HepG2 (cell line): ENCODE measurements at regions not wholly inside any gene's neighbourhood (a gene's known extent, or its start where the extent isn't known, plus 50 kb on each side); places are given as distances from the start of the nearest gene placed in this dataset.

Experiments
- ATAC-seq: fragments of 200-7000 bp; cut with Tn5 transposase; 3 replicates; pipeline ENCODE4 v1.9.1; 2020; ENCODE audit warnings: mild to moderate bottlenecking, moderate library complexity
- BruUV-seq: library from RNA; stranded (reverse); fragments of 400-500 nt; replicated peaks from 2 replicates; lab custom pipeline; 2021; lab: Mats Ljungman, UMichigan
- CTCF ChIA-PET: fragments of 300-600 bp; formaldehyde crosslinking; extraction: SDS; loops from one replicate; lab custom pipeline; 2021; ENCODE audit warnings: low total read pairs, inconsistent platforms, low intra/inter-chr PET ratio; lab: Yijun Ruan, JAX
- POLR2A ChIA-PET: fragments of 350-600 bp; sonication (Branson Sonifier 250); formaldehyde crosslinking; loops from one replicate; lab custom pipeline; 2020; ENCODE audit warnings: antibody characterized with exemption, inconsistent platforms; lab: Yijun Ruan, JAX
- DNase-seq: peaks from one replicate; pipeline ENCODE4 v3.0.0-alpha.2; 2015; ENCODE audit warnings: low spot score
- FAIRE-seq: peaks from 3 replicates; lab custom pipeline; 2011; peaks lifted over from hg19 to GRCh38; lab: Jason Lieb, UNC
- H2AFZ ChIP-seq: one replicate; pipeline ENCODE4 v1.6.1; 2011; ENCODE audit warnings: low read length, inconsistent platforms
- H3K27ac ChIP-seq: fragments of 300-600 bp; 3 replicates; pipeline ENCODE4 v1.8.0; 2011; ENCODE audit warnings: mixed run types, mild to moderate bottlenecking, mixed read lengths, low read length, inconsistent platforms; ENCODE audit not compliant: insufficient read depth; ENCODE audit errors: extremely low read length
- H3K27me3 ChIP-seq, 2 experiments: fragments of 200-600 bp in 1 of 2; 2 replicates in 1 of 2; 3 replicates in 1 of 2; pipeline versions ENCODE4 v1.6.0 to v1.8.0; 2011; ENCODE audit warnings: low read length in 2 of 2, mild to moderate bottlenecking in 2 of 2, moderate library complexity in 2 of 2, inconsistent platforms in 1 of 2; ENCODE audit not compliant: insufficient read depth in 2 of 2, control insufficient read depth in 1 of 2
- H3K36me3 ChIP-seq, 2 experiments: fragments of 200-600 bp in 1 of 2; replicated peaks in 1 of 2; 2 replicates in 1 of 2; 3 replicates in 1 of 2; pipeline versions ENCODE4 v1.5.1 to v1.8.0; 2011; ENCODE audit warnings: low read length in 2 of 2, inconsistent platforms in 1 of 2; ENCODE audit not compliant: insufficient read depth in 2 of 2, control insufficient read depth in 1 of 2
- H3K4me1 ChIP-seq: 2 replicates; pipeline ENCODE4 v1.5.1; 2012; ENCODE audit warnings: low read length, inconsistent platforms; ENCODE audit not compliant: insufficient read depth
- H3K4me2 ChIP-seq: 2 replicates; pipeline ENCODE4 v1.6.0; 2011; ENCODE audit warnings: low read depth, low read length, inconsistent platforms
- H3K4me3 ChIP-seq, 3 experiments: fragments of 200-600 bp in 1 of 3; sonication (generic), shearing (Covaris generic) in 1 of 3; replicated peaks in 1 of 3; 2 replicates each; pipeline ENCODE4 v1.5.1; 2011 to 2016; ENCODE audit warnings: low read length in 3 of 3, inconsistent platforms in 2 of 3, low read depth in 2 of 3, mild to moderate bottlenecking in 2 of 3, control low read depth in 1 of 3, mixed read lengths in 1 of 3; ENCODE audit not compliant: insufficient read depth in 1 of 3
- H3K79me2 ChIP-seq: one replicate; pipeline ENCODE4 v1.6.1; 2011; ENCODE audit warnings: low read length, inconsistent platforms; ENCODE audit not compliant: insufficient read depth
- H3K9ac ChIP-seq: 2 replicates; pipeline ENCODE4 v1.6.0; 2011; ENCODE audit warnings: mild to moderate bottlenecking, low read depth, low read length, inconsistent platforms; ENCODE audit not compliant: insufficient read depth
- H3K9me3 ChIP-seq: 2 replicates; pipeline ENCODE4 v1.5.1; 2012; ENCODE audit warnings: mild to moderate bottlenecking, low read length
- H4K20me1 ChIP-seq: 2 replicates; pipeline ENCODE4 v1.6.0; 2011; ENCODE audit warnings: inconsistent platforms, mild to moderate bottlenecking, low read length, moderate library complexity; ENCODE audit not compliant: insufficient read depth
- ELF3 ChIP-seq: IDR thresholded peaks from 2 replicates; pipeline ENCODE4 v1.6.1; 2016; ENCODE audit warnings: missing genetic modification reagents, missing compliant biosample characterization
- ISL2 ChIP-seq: sonication (generic); formaldehyde crosslinking; IDR thresholded peaks from 2 replicates; pipeline ENCODE4 v1.5.0; 2020; ENCODE audit warnings: missing genetic modification reagents
- U2AF2 ChIP-seq: fragments of 200-400 bp; formaldehyde crosslinking; IDR thresholded peaks from 2 replicates; pipeline ENCODE4 v1.6.1; 2017; ENCODE audit warnings: low read depth, mild to moderate bottlenecking, low read length
- ZMYM4 ChIP-seq: sonication (generic); formaldehyde crosslinking; IDR thresholded peaks from 2 replicates; pipeline ENCODE4 v1.8.1; 2023; ENCODE audit warnings: mild to moderate bottlenecking, missing genetic modification reagents
- ZNF879 ChIP-seq: sonication (generic); formaldehyde crosslinking; IDR thresholded peaks from 2 replicates; pipeline ENCODE4 v1.8.1; 2023; ENCODE audit warnings: missing genetic modification reagents
- ZSCAN12 ChIP-seq: sonication (generic); formaldehyde crosslinking; IDR thresholded peaks from 2 replicates; pipeline ENCODE4 v1.9.0; 2021; ENCODE audit warnings: mild to moderate bottlenecking, missing genetic modification reagents
- WGBS: methylation state at CpG from one replicate; pipeline ENCODE4 v1.1.6; 2017; ENCODE audit warnings: low lambda C conversion rate; 5-methylcytosine and 5-hydroxymethylcytosine counted together
- in situ Hi-C: cut with HindIII; loops from 2 replicates; pipeline ENCODE4 v1.10.0; 2017; ENCODE audit warnings: low pct_unique_long_range_greater_than_20kb; ENCODE audit not compliant: extremely low pct_ligation_motif_present
- intact Hi-C: fragments of 100-400 bp; cut with micrococcal nuclease; formaldehyde crosslinking; loops from one replicate; pipeline ENCODE4 v1.10.0; 2022; ENCODE audit not compliant: unreplicated experiment
- TF ChIP-seq, protein P1 (sequence below): sonication (generic); formaldehyde crosslinking; IDR thresholded peaks from 2 replicates; pipeline ENCODE4 v1.8.0; 2022; ENCODE audit warnings: mild to moderate bottlenecking, missing genetic modification reagents, moderate library complexity
- TF ChIP-seq, protein P2 (sequence below): IDR thresholded peaks from 2 replicates; pipeline ENCODE4 v1.6.1; 2012; ENCODE audit warnings: inconsistent platforms
- TF ChIP-seq, protein P3 (sequence below): sonication (generic); formaldehyde crosslinking; conservative IDR thresholded peaks from 2 replicates; pipeline ENCODE4 v1.8.1; 2023; ENCODE audit warnings: missing genetic modification reagents
- TF ChIP-seq, protein P4 (sequence below): sonication (generic); formaldehyde crosslinking; IDR thresholded peaks from 2 replicates; pipeline ENCODE4 v1.4.0; 2020; ENCODE audit warnings: missing genetic modification reagents, low read depth, mild to moderate bottlenecking, borderline replicate concordance
- TF ChIP-seq, protein P5 (sequence below): sonication (generic); formaldehyde crosslinking; IDR thresholded peaks from 2 replicates; pipeline ENCODE4 v1.4.0; 2020; ENCODE audit warnings: missing genetic modification reagents

DNA sequence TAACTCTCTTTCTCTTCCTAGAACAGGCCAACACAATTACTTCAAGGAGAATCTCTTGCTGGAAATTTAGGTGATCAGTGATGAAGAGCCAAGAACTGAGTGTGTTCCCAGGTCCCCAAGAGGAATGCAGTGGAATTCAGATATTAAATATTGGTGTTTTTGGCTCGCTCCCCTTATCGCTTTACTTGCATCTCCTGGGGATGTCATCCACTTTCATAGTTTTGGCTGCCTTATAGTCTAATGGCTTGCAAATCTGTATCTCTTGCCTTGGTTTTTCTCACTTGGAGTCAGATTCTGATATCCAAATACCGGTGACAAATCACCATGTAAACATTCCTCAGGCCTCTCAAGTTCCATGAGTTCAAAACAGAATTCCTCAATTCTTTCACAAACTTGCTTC, 151.0 kb upstream of the C1orf87 start (continued):
- TF ChIP-seq ZSCAN12 (CRISPR knock-in tag): no peak
- TF ChIP-seq U2AF2: no peak
- TF ChIP-seq, all 625 proteins: peak for 0

DNA sequence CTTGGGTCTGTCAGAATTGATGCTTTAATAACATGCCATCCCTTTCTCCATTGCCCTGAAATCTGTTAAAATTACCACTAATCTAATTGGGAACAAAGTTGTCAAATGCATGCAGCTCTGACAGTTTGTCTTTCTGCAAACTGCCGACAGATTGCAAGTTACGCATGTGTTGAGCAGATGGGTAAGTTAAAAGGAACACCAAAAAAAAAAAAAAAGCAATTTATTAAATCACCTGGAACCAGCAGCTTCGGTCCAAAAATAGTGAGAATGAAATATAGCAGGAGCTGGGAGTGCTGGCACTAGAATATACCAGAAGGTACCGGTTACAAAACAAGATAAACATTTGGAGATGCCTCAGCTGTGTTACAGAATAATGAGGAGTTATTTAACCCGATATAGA, 149.6 kb upstream of the C1orf87 start:
- CTCF ChIA-PET: no interaction called here
- in situ Hi-C loops: no loop called here

DNA sequence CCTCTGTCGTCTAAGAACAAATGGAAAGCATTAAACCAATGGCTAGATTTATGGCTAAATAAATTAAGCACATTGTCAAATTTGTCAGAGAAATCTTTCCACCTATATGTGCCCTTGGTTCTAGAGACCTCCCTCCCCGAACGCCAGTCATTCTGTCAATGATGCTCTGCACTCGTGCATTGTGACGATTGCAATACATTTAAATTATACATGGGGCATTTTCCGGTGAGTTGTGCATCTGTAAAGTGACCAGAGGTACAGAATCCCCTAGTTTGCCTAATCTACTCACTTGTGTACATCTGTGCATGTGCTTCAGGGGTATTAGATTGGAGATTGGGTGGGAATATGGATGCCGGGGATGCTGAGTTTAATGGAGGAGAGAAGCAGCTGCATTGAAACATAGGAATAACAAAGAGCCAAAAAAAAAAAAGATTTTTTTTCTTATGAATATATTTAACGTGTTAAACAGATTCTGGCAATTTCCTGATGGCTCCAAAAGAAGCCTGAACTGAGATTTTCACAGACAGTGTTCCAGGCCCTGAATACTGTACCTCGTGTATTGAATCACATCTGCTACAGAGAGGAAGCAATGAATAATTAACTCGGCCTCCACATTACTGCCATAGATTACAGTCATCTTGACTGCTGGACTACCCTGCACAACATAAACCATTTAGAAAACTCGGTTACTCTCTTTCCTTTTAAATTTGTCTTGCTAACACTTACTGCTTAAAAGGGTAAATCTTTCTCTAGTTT, 149.0 kb upstream of the C1orf87 start:
- FAIRE-seq: no peak
- POLR2A ChIA-PET: no interaction called here
- Histone ChIP-seq H3K9ac (no peak overlapping the region), H4K20me1 (no peaks in the 10 kb centered on the region), H3K79me2 (no peaks in the 10 kb centered on the region), H3K9me3 (no peaks in the 10 kb centered on the region), H3K36me3 (no peaks in the 10 kb centered on the region), H2AFZ (no peak overlapping the region), H3K27ac (no peak overlapping the region), H3K27me3 (no peaks in the 10 kb centered on the region), H3K4me2 (no peak overlapping the region), H3K4me1 (no peaks in the 10 kb centered on the region), H3K4me3 (no peak overlapping the region)
- no peak for DNase-seq
- no TSS peak for BruUV-seq
- ATAC-seq: no peak
- WGBS: 8% methylated on average over 11 of the region's 11 CpGs
- in situ Hi-C loops (no loop called here), intact Hi-C loops (no loop called here)
- CTCF ChIA-PET: no interaction called here
- TF ChIP-seq, protein P1, sequence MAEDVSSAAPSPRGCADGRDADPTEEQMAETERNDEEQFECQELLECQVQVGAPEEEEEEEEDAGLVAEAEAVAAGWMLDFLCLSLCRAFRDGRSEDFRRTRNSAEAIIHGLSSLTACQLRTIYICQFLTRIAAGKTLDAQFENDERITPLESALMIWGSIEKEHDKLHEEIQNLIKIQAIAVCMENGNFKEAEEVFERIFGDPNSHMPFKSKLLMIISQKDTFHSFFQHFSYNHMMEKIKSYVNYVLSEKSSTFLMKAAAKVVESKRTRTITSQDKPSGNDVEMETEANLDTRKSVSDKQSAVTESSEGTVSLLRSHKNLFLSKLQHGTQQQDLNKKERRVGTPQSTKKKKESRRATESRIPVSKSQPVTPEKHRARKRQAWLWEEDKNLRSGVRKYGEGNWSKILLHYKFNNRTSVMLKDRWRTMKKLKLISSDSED: no peak
- TF ChIP-seq ELF3 (CRISPR knock-in tag): no peak
- TF ChIP-seq, protein P2, sequence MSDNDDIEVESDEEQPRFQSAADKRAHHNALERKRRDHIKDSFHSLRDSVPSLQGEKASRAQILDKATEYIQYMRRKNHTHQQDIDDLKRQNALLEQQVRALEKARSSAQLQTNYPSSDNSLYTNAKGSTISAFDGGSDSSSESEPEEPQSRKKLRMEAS: no peak
- TF ChIP-seq, protein P3, sequence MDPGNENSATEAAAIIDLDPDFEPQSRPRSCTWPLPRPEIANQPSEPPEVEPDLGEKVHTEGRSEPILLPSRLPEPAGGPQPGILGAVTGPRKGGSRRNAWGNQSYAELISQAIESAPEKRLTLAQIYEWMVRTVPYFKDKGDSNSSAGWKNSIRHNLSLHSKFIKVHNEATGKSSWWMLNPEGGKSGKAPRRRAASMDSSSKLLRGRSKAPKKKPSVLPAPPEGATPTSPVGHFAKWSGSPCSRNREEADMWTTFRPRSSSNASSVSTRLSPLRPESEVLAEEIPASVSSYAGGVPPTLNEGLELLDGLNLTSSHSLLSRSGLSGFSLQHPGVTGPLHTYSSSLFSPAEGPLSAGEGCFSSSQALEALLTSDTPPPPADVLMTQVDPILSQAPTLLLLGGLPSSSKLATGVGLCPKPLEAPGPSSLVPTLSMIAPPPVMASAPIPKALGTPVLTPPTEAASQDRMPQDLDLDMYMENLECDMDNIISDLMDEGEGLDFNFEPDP (CRISPR knock-in tag): no peak
- TF ChIP-seq, protein P4, sequence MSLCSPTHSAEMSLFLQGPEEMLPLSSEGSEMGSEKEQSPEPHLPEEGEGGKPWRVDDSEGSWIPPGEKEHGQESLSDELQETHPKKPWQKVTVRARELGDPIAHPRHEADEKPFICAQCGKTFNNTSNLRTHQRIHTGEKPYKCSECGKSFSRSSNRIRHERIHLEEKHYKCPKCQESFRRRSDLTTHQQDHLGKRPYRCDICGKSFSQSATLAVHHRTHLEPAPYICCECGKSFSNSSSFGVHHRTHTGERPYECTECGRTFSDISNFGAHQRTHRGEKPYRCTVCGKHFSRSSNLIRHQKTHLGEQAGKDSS (CRISPR knock-in tag): no peak
- TF ChIP-seq ZMYM4 (CRISPR knock-in tag): no peak
- TF ChIP-seq, protein P5, sequence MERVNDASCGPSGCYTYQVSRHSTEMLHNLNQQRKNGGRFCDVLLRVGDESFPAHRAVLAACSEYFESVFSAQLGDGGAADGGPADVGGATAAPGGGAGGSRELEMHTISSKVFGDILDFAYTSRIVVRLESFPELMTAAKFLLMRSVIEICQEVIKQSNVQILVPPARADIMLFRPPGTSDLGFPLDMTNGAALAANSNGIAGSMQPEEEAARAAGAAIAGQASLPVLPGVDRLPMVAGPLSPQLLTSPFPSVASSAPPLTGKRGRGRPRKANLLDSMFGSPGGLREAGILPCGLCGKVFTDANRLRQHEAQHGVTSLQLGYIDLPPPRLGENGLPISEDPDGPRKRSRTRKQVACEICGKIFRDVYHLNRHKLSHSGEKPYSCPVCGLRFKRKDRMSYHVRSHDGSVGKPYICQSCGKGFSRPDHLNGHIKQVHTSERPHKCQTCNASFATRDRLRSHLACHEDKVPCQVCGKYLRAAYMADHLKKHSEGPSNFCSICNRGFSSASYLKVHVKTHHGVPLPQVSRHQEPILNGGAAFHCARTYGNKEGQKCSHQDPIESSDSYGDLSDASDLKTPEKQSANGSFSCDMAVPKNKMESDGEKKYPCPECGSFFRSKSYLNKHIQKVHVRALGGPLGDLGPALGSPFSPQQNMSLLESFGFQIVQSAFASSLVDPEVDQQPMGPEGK (CRISPR knock-in tag): no peak
- no peak for TF ChIP-seq ZNF879 (CRISPR knock-in tag)

More for the DNA sequence above, 149.6 kb upstream of the C1orf87 start:
- H3K4me1 ChIP-seq: no peaks in the 10 kb centered on the region
- H3K9me3 ChIP-seq: no peaks in the 10 kb centered on the region
- no peaks in the 10 kb centered on the region for H4K20me1 ChIP-seq
- H3K4me3 ChIP-seq: no peak overlapping the region
- no TSS peak for BruUV-seq
- FAIRE-seq: no peak
- H3K4me2 ChIP-seq: no peak overlapping the region
- H3K79me2 ChIP-seq: no peaks in the 10 kb centered on the region
- H2AFZ ChIP-seq: no peak overlapping the region
- 43% methylated on average over 5 of the region's 5 CpGs for WGBS
- no peak for DNase-seq
- H3K27ac ChIP-seq: no peak overlapping the region
- ATAC-seq: no peak
- no peak for TF ChIP-seq ISL2 (CRISPR knock-in tag)
- TF ChIP-seq, all 625 proteins: peak for 0
- H3K36me3 ChIP-seq: no peaks in the 10 kb centered on the region
- intact Hi-C loops: no loop called here
- POLR2A ChIA-PET: no interaction called here
- H3K27me3 ChIP-seq: no peaks in the 10 kb centered on the region
- no peak overlapping the region for H3K9ac ChIP-seq
